OCI-M1 (cell line): ENCODE measurements at regions not wholly inside any gene's neighbourhood (a gene's known extent, or its start where the extent isn't known, plus 50 kb on each side); places are given as distances from the start of the nearest gene placed in this dataset.
"Not testable (repeated sequence)": the region's sequence is repeated elsewhere in the genome, so short reads cannot be mapped to it uniquely, and the experiment has no call there.

Source experiments
- DNase-seq: peaks from one replicate; lab custom pipeline; 2025; lab: John Stamatoyannopoulos, UW

- no peak for DNase-seq
These were observed 138.8 kb upstream of the SHH start for GRCh38 chr7:155950898-155951553.

- DNase-seq, result no peak
These were observed 136.6 kb upstream of the SHH start for GRCh38 chr7:155948845-155949244.

GRCh38 chr7:155948423-155948822 is 136.2 kb upstream of the SHH start:
- no peak for DNase-seq

- no peak for DNase-seq
These were observed 134.8 kb upstream of the SHH start for GRCh38 chr7:155947051-155947450.

- DNase-seq, result no peak
These were observed 133.5 kb upstream of the SHH start for GRCh38 chr7:155945670-155946325.

GRCh38 chr7:155944901-155945300 is 132.6 kb upstream of the SHH start:
- DNase-seq, result no peak

GRCh38 chr7:155943251-155943899 is 131.1 kb upstream of the SHH start:
- no peak for DNase-seq

GRCh38 chr7:155942226-155942950 is 130.1 kb upstream of the SHH start:
- no peak for DNase-seq

- DNase-seq, result no peak
These were observed 129.4 kb upstream of the SHH start for GRCh38 chr7:155941688-155942087.

- DNase-seq, result no peak
These were observed 127.1 kb upstream of the SHH start for GRCh38 chr7:155939350-155939749.

GRCh38 chr7:155938129-155938528 is 125.9 kb upstream of the SHH start:
- DNase-seq, result no peak

- DNase-seq, result no peak
These were observed 123.5 kb upstream of the SHH start for GRCh38 chr7:155935726-155936125.

- no peak for DNase-seq
These were observed 122.8 kb upstream of the SHH start for GRCh38 chr7:155935005-155935557.

GRCh38 chr7:155932324-155932723 is 120.1 kb upstream of the SHH start:
- DNase-seq, result not testable (repeated sequence)

- no peak for DNase-seq
These were observed 119.3 kb upstream of the SHH start for GRCh38 chr7:155931396-155932085.

GRCh38 chr7:155930527-155930926 is 118.3 kb upstream of the SHH start:
- no peak for DNase-seq

GRCh38 chr7:155930061-155930460 is 117.8 kb upstream of the SHH start:
- DNase-seq, result no peak

GRCh38 chr7:155928583-155928982 is 116.3 kb upstream of the SHH start:
- no peak for DNase-seq

GRCh38 chr7:155927905-155928304 is 115.6 kb upstream of the SHH start:
- no peak for DNase-seq

- DNase-seq, result no peak
These were observed 113.4 kb upstream of the SHH start for GRCh38 chr7:155925682-155926081.

- no peak for DNase-seq
These were observed 110.0 kb upstream of the SHH start for GRCh38 chr7:155922067-155922816.
